Sigmoid colon (tissue), 6 donors: ENCODE measurements at regions not wholly inside any gene's neighbourhood (a gene's known extent, or its start where the extent isn't known, plus 50 kb on each side); places are given as distances from the start of the nearest gene placed in this dataset.

Source experiments
- DNase-seq: peaks from one replicate; pipeline ENCODE4 v3.0.0-alpha.2; 2019
- H3K27ac ChIP-seq, 4 donors: fragments of 200-600 bp; sonication (generic); one replicate each; pipeline ENCODE4 v1.5.1; 2016 to 2019; ENCODE audit warnings: mild to moderate bottlenecking in 1 of 4
- H3K27me3 ChIP-seq, 3 donors: fragments of 200-600 bp; sonication (generic); one replicate each; pipeline ENCODE4 v1.5.1; 2019; ENCODE audit warnings: mild to moderate bottlenecking in 1 of 3
- H3K36me3 ChIP-seq, 4 donors: fragments of 200-600 bp; sonication (generic); one replicate each; pipeline ENCODE4 v1.5.1; 2016 to 2019
- H3K4me1 ChIP-seq, 4 donors: fragments of 200-600 bp; sonication (generic); one replicate each; pipeline ENCODE4 v1.5.1; 2017 to 2019
- H3K4me3 ChIP-seq, 4 donors: fragments of 200-600 bp; sonication (generic); one replicate each; pipeline ENCODE4 v1.5.1; 2017 to 2019; ENCODE audit warnings: mild to moderate bottlenecking in 2 of 4, moderate library complexity in 1 of 4
- H3K9me3 ChIP-seq, 4 donors: fragments of 200-600 bp in 3 of 4; sonication (generic) in 3 of 4; one replicate each; pipeline versions ENCODE4 v1.5.1 to v1.6.1; 2013 to 2019
- EP300 ChIP-seq, 4 donors: sonication (generic); formaldehyde crosslinking; IDR thresholded peaks; one replicate each; pipeline ENCODE4 v1.6.1; 2017; ENCODE audit warnings: antibody characterized with exemption in 4 of 4
- POLR2A ChIP-seq, 2 donors: fragments of 450-650 bp; IDR thresholded peaks; one replicate each; pipeline ENCODE4 v1.6.1; 2016; ENCODE audit warnings: antibody characterized with exemption in 2 of 2, mild to moderate bottlenecking in 2 of 2, moderate library complexity in 2 of 2
- POLR2AphosphoS5 ChIP-seq, 4 donors: sonication (generic); formaldehyde crosslinking; IDR thresholded peaks; one replicate each; pipeline ENCODE4 v1.6.1; 2017; ENCODE audit warnings: antibody characterized with exemption in 4 of 4
- WGBS, 2 donors: extraction: QIAGEN DNeasy Blood & Tissue Kit; methylation state at CpG; one replicate each; pipeline ENCODE4 v1.1.7; 2013; 5-methylcytosine and 5-hydroxymethylcytosine counted together
- intact Hi-C: fragments of 100-400 bp; cut with DNase I; formaldehyde crosslinking; loops from one replicate; pipeline ENCODE4 v1.15.1; 2023
- TF ChIP-seq, protein P1 (sequence below), 4 experiments: fragments of 450-650 bp in 3 of 4; fragments of 200-600 bp in 1 of 4; IDR thresholded peaks; one replicate each; pipeline ENCODE4 v1.5.1; 2016 to 2019; ENCODE audit warnings: antibody characterized with exemption in 4 of 4, mild to moderate bottlenecking in 3 of 4, moderate library complexity in 2 of 4
- donor health status: healthy with polysubstance abuse.
- donor health status: healthy.

DNA sequence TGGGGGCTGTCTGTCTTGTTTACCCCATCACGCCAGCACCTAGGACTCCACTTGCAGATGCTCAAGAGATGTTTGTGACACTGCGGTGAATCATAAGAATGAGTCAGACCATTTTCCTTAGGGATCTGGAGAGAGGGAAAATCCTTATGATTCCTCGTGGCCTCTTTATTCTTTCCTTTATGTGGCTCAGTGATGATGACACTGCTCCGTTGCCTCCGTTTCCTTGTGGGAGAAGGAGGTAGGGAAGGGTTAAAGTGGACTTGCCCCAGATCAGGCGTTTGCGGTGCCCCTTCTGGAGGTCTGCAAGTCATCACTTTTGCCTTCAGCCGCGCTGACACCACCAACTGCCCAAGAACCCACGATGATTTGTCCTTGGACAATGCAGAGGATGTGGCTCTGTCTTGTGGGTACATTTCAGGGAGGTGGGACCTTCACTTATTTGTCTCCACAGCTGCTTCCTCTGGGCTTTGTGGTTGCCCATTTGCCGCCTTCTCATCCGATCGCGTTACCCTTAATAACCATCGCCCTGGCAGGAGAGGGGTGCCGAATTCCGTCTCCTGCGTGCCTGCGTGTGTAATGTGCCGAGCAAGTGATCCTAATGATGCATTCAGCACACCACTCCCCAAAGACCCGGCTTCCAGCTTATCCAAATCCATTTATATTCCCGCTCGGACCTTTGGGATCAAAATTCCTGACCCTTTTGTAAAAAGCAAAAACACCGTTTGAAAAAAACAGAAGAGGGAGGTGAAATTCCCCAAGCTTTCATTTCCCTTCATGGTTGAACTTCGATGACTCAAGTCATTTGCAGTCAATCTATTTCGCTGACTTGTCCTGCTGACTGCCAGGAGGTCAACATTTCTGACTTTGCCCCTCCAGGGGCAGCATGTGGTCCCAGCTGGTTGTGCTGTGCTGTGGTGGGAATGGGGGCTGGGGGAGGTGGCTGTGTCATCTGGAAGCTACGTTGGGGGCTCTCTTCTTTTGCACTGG lies 87.2 kb upstream of the IRX3 start:
- no peak overlapping the region for H3K4me3 ChIP-seq
- no peak for DNase-seq
- TF ChIP-seq, protein P1, sequence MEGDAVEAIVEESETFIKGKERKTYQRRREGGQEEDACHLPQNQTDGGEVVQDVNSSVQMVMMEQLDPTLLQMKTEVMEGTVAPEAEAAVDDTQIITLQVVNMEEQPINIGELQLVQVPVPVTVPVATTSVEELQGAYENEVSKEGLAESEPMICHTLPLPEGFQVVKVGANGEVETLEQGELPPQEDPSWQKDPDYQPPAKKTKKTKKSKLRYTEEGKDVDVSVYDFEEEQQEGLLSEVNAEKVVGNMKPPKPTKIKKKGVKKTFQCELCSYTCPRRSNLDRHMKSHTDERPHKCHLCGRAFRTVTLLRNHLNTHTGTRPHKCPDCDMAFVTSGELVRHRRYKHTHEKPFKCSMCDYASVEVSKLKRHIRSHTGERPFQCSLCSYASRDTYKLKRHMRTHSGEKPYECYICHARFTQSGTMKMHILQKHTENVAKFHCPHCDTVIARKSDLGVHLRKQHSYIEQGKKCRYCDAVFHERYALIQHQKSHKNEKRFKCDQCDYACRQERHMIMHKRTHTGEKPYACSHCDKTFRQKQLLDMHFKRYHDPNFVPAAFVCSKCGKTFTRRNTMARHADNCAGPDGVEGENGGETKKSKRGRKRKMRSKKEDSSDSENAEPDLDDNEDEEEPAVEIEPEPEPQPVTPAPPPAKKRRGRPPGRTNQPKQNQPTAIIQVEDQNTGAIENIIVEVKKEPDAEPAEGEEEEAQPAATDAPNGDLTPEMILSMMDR (IDR thresholded peaks at IDR 0.05) = no peak
- TF ChIP-seq EP300 (IDR thresholded peaks at IDR 0.05) (no peak), POLR2AphosphoS5 (IDR thresholded peaks at IDR 0.05) (no peak), POLR2A (IDR thresholded peaks at IDR 0.05) (no peak)
- no peaks in the 10 kb centered on the region for H3K9me3 ChIP-seq
- peaks cover 2 to 86% (median 27%) of the 10 kb centered on the region in 3 donors for H3K27me3 ChIP-seq
- H3K4me1 ChIP-seq = peaks cover 0 to 10% (median 5%) of the 10 kb centered on the region in 4 donors
- no peaks in the 10 kb centered on the region for H3K36me3 ChIP-seq
- intact Hi-C loops = no loop called here
- 32 to 68% methylated on average over 27 of the region's 27 CpGs for WGBS, 2 donors
- no peak overlapping the region for H3K27ac ChIP-seq

DNA sequence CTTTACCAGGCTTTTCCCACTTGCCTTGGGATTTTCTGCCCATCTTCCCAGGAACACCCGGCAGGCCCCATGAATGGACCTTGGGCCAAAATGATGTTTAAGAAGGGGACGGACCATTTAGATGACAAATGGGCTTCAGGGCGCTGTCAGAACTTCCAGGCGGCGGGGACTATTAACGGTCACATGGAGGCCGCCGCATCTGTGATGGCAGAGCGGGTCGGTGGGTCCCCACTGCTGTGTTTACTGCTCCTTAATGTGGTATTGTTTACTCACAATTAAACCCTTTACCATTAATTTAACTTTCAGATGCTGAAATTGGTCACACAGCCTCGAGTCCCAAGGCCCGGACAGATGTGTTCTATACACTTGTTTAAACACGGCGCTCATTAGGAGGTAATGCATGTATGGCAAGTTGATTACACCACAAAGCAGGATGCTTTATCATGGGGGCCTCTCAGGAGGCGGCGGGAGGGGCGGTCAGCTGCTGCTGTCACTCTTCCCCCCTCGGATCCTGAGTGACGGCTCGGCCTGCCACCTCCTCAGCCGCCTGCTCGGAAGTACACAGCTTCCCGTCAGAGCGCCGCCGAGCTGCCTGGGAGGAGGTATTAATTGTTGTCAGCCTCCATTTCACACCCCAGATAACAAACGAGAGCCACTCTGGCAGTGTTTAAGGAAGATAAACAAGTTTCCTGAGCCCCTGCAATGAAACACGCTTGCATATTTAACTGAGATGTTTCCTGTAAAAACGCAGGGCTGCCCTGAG lies 83.9 kb upstream of the IRX3 start:
- H3K4me1 ChIP-seq = peaks cover 0 to 10% (median 5%) of the 10 kb centered on the region in 4 donors
- DNase-seq = no peak
- no peak overlapping the region for H3K4me3 ChIP-seq
- H3K27ac ChIP-seq = no peak overlapping the region
- intact Hi-C loops = no loop called here
- no peaks in the 10 kb centered on the region for H3K36me3 ChIP-seq
- peaks cover 2 to 76% (median 28%) of the 10 kb centered on the region in 3 donors for H3K27me3 ChIP-seq
- no peaks in the 10 kb centered on the region for H3K9me3 ChIP-seq
- TF ChIP-seq, protein P1 (IDR thresholded peaks at IDR 0.05) = no peak
- TF ChIP-seq POLR2A (IDR thresholded peaks at IDR 0.05) = no peak
- no peak for TF ChIP-seq EP300 (IDR thresholded peaks at IDR 0.05)
- no peak for TF ChIP-seq POLR2AphosphoS5 (IDR thresholded peaks at IDR 0.05)
- WGBS, 2 donors = 30 to 41% methylated on average over 29 of the region's 29 CpGs

GRCh38 chr16:54369861-54370260 lies 83.3 kb upstream of the IRX3 start:
- 61 to 75% methylated on average over 8 of the region's 8 CpGs for WGBS, 2 donors
- Histone ChIP-seq H3K9me3 (no peaks in the 10 kb centered on the region), H3K27ac (no peak overlapping the region), H3K36me3 (no peaks in the 10 kb centered on the region), H3K27me3 (peaks cover 2 to 70% (median 28%) of the 10 kb centered on the region in 3 donors), H3K4me3 (no peak overlapping the region), H3K4me1 (peaks cover 0 to 10% (median 5%) of the 10 kb centered on the region in 4 donors)
- intact Hi-C loops = no loop called here
- TF ChIP-seq EP300 (IDR thresholded peaks at IDR 0.05) = no peak
- TF ChIP-seq POLR2A (IDR thresholded peaks at IDR 0.05) = no peak
- TF ChIP-seq, protein P1 (IDR thresholded peaks at IDR 0.05) = no peak
- no peak for TF ChIP-seq POLR2AphosphoS5 (IDR thresholded peaks at IDR 0.05)
- no peak for DNase-seq

DNA sequence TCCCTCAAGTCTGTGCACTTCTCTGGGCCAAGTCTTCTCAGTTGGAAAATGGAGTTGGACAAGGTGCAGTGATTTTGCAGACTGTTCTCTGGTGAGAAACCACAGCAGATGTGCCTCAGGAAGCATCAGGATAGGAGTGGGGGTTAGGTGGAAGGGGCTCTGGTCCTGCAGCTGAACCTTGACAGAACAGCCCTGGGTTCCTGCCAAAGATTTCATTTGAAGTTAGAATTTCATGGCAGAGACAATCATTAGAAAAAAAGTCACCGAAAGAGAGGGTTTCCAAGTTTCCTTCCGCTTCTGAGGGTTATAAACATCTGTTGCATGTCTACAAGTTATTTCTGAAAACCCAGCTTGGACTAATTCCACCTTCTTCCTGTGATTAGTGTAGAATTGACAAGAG lies 80.4 kb upstream of the IRX3 start:
- DNase-seq = no peak
- TF ChIP-seq, protein P1 (IDR thresholded peaks at IDR 0.05) = no peak
- TF ChIP-seq POLR2A (IDR thresholded peaks at IDR 0.05) = no peak
- no peak for TF ChIP-seq POLR2AphosphoS5 (IDR thresholded peaks at IDR 0.05)
- TF ChIP-seq EP300 (IDR thresholded peaks at IDR 0.05) = no peak
- intact Hi-C loops = no loop called here
- Histone ChIP-seq H3K4me3 (no peak overlapping the region), H3K27me3 (peaks cover 5 to 68% (median 25%) of the 10 kb centered on the region in 3 donors), H3K9me3 (no peaks in the 10 kb centered on the region), H3K36me3 (no peaks in the 10 kb centered on the region), H3K27ac (no peak overlapping the region), H3K4me1 (no peaks in the 10 kb centered on the region)
- WGBS, 2 donors = 45 to 85% methylated on average over 2 of the region's 2 CpGs
